Esophagus (tissue), 2 donors: ENCODE measurements at regions not wholly inside any gene's neighbourhood (a gene's known extent, or its start where the extent isn't known, plus 50 kb on each side); places are given as distances from the start of the nearest gene placed in this dataset.

ENCODE experiments used
- H3K27ac ChIP-seq, 2 donors: one replicate each; pipeline ENCODE4 v1.5.1; 2013; ENCODE audit warnings: low read depth in 2 of 2, mild to moderate bottlenecking in 2 of 2, inconsistent platforms in 1 of 2, low read length in 1 of 2, moderate library complexity in 1 of 2
- H3K27me3 ChIP-seq, 2 donors: one replicate each; pipeline ENCODE4 v1.6.1; 2013; ENCODE audit warnings: low read length in 2 of 2, control low read depth in 1 of 2, mild to moderate bottlenecking in 1 of 2; ENCODE audit not compliant: insufficient read depth in 2 of 2, control insufficient read depth in 1 of 2
- H3K36me3 ChIP-seq, 2 donors: one replicate each; pipeline ENCODE4 v1.6.1; 2013; ENCODE audit warnings: low read length in 1 of 2; ENCODE audit not compliant: control insufficient read depth in 2 of 2, insufficient read depth in 2 of 2
- H3K4me1 ChIP-seq, 2 donors: one replicate each; pipeline ENCODE4 v1.6.1; 2013; ENCODE audit warnings: low read length in 1 of 2; ENCODE audit not compliant: control insufficient read depth in 2 of 2, insufficient read depth in 2 of 2
- H3K4me3 ChIP-seq, 2 donors: one replicate each; pipeline ENCODE4 v1.5.1; 2013; ENCODE audit warnings: low read length in 2 of 2, mild to moderate bottlenecking in 2 of 2, low read depth in 1 of 2, moderate library complexity in 1 of 2
- H3K9me3 ChIP-seq, 2 donors: one replicate each; pipeline ENCODE4 v1.6.1; 2013; ENCODE audit warnings: mild to moderate bottlenecking in 2 of 2, low read depth in 1 of 2, low read length in 1 of 2, moderate library complexity in 1 of 2; ENCODE audit not compliant: control insufficient read depth in 2 of 2, insufficient read depth in 1 of 2
- WGBS, 2 donors: extraction: QIAGEN DNeasy Blood & Tissue Kit; methylation state at CpG; one replicate each; pipeline ENCODE4 v1.1.7; 2013; 5-methylcytosine and 5-hydroxymethylcytosine counted together
- donor health status: healthy with polysubstance abuse.
- donor health status: Bipolar disorder and iron deficiency.

DNA sequence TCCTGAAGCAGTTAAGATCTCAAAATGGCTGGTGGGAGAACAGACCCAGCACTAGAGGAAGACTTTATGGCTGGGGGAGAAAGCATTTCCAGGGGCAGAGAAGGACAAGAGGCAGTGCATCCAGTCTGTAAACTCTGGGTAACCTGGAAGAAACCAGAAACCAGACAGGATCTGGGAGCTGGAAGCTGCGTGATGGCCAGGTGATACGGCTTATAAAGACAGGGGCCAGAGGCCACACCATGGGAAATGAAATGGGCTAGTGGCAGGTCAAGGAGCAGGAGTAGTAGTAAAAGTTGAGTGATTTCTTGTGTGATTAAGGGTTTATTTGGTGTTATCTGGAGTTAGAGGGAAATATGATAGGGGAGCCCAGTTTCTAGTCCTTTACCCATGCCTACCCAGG, 144.7 kb upstream of the ARRDC4 start:
- no peaks in the 10 kb centered on the region for H3K9me3 ChIP-seq
- WGBS, 2 donors = 77 to 83% methylated on average over 2 of the region's 2 CpGs
- H3K4me3 ChIP-seq = no peak overlapping the region
- H3K4me1 ChIP-seq = no peaks in the 10 kb centered on the region
- no peak overlapping the region for H3K27ac ChIP-seq
- H3K27me3 ChIP-seq = no peaks in the 10 kb centered on the region
- H3K36me3 ChIP-seq = no peaks in the 10 kb centered on the region

GRCh38 chr15:97817276-97817890, 143.1 kb upstream of the ARRDC4 start:
- Histone ChIP-seq H3K4me1 (no peaks in the 10 kb centered on the region), H3K4me3 (no peak overlapping the region), H3K9me3 (no peaks in the 10 kb centered on the region), H3K27ac (no peak overlapping the region), H3K36me3 (no peaks in the 10 kb centered on the region), H3K27me3 (no peaks in the 10 kb centered on the region)
- WGBS, 2 donors = 36 to 55% methylated on average over 9 of the region's 9 CpGs

DNA sequence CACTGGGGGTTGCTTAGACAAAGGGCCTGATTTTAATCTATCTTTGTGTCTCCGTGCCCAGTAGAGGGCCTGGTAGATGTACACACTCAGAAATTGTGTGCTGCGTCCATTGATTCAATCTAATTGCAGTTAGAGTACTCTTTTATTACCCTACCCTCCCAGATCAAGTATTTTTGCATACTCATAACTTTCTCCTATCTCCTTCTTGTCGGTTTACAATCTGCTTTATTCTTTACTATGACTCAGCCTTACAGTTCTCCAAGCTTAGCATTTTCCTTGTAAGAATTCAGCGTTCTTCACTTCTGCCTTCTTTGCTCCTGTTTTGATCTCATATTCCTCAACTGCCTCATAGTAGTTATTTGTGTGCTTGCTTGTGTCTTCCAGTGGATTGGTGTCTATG, 124.5 kb upstream of the ARRDC4 start:
- Histone ChIP-seq H3K27me3 (no peaks in the 10 kb centered on the region), H3K4me3 (no peak overlapping the region), H3K27ac (no peak overlapping the region), H3K9me3 (peaks cover 0 to 3% of the 10 kb centered on the region in 2 donors), H3K4me1 (no peaks in the 10 kb centered on the region), H3K36me3 (no peaks in the 10 kb centered on the region)
- 71 to 83% methylated on average over 4 of the region's 4 CpGs for WGBS, 2 donors

DNA sequence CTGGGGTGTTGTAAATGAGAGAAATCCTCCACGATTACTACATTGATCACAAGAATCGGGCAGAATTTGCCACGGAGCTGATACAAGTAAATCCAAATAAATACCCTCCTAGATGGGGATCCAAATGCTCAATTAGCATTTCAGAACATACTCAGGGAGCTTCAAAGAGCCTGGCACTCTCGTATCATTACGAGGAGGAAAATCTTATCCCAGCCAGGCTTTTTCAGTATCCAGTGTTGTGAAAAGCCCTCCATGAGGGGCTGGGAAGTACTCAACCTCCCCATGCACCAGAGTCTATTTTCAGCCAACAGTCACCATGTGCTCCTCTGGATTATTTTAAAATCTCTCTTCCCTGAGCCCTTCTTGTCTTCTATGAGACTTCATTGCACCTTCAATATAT, 122.6 kb upstream of the ARRDC4 start:
- H3K4me3 ChIP-seq = no peak overlapping the region
- H3K27ac ChIP-seq = no peak overlapping the region
- H3K36me3 ChIP-seq = no peaks in the 10 kb centered on the region
- no peaks in the 10 kb centered on the region for H3K4me1 ChIP-seq
- 60 to 64% methylated on average over 5 of the region's 5 CpGs for WGBS, 2 donors
- H3K27me3 ChIP-seq = no peaks in the 10 kb centered on the region
- H3K9me3 ChIP-seq = peaks cover 0 to 3% of the 10 kb centered on the region in 2 donors

- Histone ChIP-seq H3K27me3 (no peaks in the 10 kb centered on the region), H3K4me1 (no peaks in the 10 kb centered on the region), H3K9me3 (peaks cover 0 to under 1% of the 10 kb centered on the region in 2 donors), H3K4me3 (no peak overlapping the region), H3K36me3 (no peaks in the 10 kb centered on the region), H3K27ac (no peak overlapping the region)
- 78 to 79% methylated on average over 16 of the region's 16 CpGs for WGBS, 2 donors
These were observed 121.8 kb upstream of the ARRDC4 start for GRCh38 chr15:97838606-97839210.

DNA sequence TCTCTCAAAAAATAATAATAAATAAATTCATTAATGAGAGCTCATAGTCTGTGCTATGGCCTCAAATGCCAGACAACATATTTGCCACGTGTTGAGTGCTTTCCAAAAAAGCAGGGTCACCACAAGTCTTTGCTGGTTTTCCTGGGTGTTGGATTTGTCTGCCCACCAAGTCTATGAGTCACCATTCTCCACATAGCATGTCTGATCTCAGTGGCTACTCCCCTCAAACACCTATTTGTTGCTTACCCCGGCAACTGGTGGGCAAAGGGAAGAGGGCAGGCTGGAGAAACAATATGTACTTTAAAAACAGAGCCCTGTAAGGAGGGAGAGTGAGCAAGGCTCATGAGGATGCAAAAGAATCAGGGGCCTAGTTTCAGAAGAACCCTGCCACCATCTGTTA, 120.0 kb upstream of the ARRDC4 start:
- Histone ChIP-seq H3K36me3 (no peaks in the 10 kb centered on the region), H3K27ac (no peak overlapping the region), H3K27me3 (no peaks in the 10 kb centered on the region), H3K4me3 (no peak overlapping the region), H3K4me1 (no peaks in the 10 kb centered on the region), H3K9me3 (no peaks in the 10 kb centered on the region)
- 52 to 60% methylated on average over 2 of the region's 2 CpGs for WGBS, 2 donors

GRCh38 chr15:97841558-97841957, 118.9 kb upstream of the ARRDC4 start:
- H3K4me3 ChIP-seq = no peak overlapping the region
- no peaks in the 10 kb centered on the region for H3K36me3 ChIP-seq
- no peaks in the 10 kb centered on the region for H3K9me3 ChIP-seq
- no peaks in the 10 kb centered on the region for H3K27me3 ChIP-seq
- H3K4me1 ChIP-seq = no peaks in the 10 kb centered on the region
- WGBS, 2 donors = 90 to 91% methylated on average over 3 of the region's 3 CpGs
- no peak overlapping the region for H3K27ac ChIP-seq

DNA sequence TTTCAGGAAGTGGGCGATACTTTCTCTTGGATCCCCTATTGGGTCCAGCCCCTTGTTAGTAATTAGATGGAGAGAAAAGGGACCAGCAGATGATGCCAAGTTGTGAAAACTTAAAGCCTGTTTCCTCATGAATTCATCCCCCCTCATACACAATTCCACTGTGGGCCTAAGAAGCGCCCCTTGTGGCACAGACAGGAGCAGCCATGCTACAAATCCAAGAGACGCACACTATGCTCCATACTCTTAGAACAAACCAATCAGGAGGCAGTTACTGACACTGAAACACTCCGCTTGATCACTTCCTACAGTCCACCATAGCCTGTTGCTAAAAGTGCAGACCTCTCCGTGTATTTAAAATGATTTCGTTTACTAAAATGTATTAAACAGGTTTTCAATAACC, 111.3 kb upstream of the ARRDC4 start:
- WGBS, 2 donors = 85 to 88% methylated on average over 6 of the region's 6 CpGs
- Histone ChIP-seq H3K36me3 (no peaks in the 10 kb centered on the region), H3K4me3 (no peak overlapping the region), H3K27ac (no peak overlapping the region), H3K27me3 (no peaks in the 10 kb centered on the region), H3K4me1 (no peaks in the 10 kb centered on the region), H3K9me3 (no peaks in the 10 kb centered on the region)

DNA sequence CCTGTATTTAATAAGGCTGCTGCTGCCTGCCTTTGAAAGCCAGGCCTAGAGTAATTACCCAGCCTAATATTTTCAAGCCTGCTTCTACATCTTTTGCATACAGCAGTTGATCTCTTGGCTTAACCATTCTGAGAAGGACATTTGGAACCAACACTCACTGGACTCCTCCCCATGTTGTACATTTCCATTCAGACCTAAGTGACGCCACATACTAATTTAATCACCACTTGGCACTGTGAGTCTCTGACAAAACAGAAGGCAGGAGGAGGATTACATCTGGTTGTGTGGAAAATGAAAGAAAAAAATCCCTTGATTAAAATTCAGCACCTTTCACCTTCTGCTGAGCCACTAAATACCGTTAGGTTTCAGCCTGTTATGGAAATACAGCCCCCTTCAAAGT, 102.2 kb upstream of the ARRDC4 start:
- Histone ChIP-seq H3K36me3 (no peaks in the 10 kb centered on the region), H3K27ac (no peak overlapping the region), H3K27me3 (no peaks in the 10 kb centered on the region), H3K9me3 (no peaks in the 10 kb centered on the region), H3K4me1 (no peaks in the 10 kb centered on the region), H3K4me3 (no peak overlapping the region)
- WGBS, 2 donors = 59 to 62% methylated on average over 2 of the region's 2 CpGs

DNA sequence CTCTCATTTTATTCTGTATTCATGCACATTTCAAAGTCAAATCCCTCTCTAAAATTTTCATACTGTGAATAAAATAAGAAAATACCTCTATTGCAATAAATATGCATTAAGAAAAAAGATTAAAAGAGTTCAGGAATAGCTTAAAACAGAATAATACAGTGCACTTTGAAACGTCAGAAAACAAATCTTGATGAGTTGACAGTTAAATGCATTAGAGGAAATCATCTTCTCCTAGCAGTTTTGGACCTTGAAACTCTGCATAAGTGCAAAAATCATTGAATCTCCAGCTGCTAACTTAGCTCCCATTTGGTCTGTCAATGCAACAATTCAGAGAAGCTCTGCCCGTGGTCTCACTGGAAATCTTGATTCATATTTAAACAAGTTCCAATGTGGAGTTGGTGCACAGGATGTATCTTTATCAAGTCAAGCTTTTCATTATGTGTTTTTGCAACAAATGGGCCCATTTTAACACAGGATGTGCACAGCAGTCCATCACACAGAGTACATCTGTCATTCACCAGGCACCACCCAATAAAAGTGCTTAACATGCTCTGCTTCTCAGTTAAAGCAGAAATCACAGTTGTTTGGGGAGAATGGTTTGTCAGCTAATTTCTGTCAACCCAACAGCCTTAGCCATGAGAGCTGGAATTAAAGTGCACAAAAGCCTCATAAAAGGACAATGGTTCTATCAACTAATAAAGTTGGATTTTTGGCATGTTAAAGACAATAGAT, 98.8 kb upstream of the ARRDC4 start:
- H3K27me3 ChIP-seq = no peaks in the 10 kb centered on the region
- 50 to 51% methylated on average over 2 of the region's 2 CpGs for WGBS, 2 donors
- no peaks in the 10 kb centered on the region for H3K4me1 ChIP-seq
- H3K4me3 ChIP-seq = no peak overlapping the region
- H3K36me3 ChIP-seq = no peaks in the 10 kb centered on the region
- no peaks in the 10 kb centered on the region for H3K9me3 ChIP-seq
- no peak overlapping the region for H3K27ac ChIP-seq
